Suprapubic skin (tissue), 4 donors: ENCODE measurements at regions not wholly inside any gene's neighbourhood (a gene's known extent, or its start where the extent isn't known, plus 50 kb on each side); places are given as distances from the start of the nearest gene placed in this dataset.

Experiments
- DNase-seq, 2 donors: peaks; one replicate each; pipeline ENCODE4 v3.0.0-alpha.2; 2019; ENCODE audit warnings: low spot score in 2 of 2
- H3K27ac ChIP-seq: fragments of 200-600 bp; sonication (generic); one replicate; pipeline ENCODE4 v1.5.1; 2019
- H3K27me3 ChIP-seq: fragments of 200-600 bp; sonication (generic); one replicate; pipeline ENCODE4 v1.5.1; 2019
- H3K36me3 ChIP-seq: fragments of 200-600 bp; sonication (generic); one replicate; pipeline ENCODE4 v1.5.1; 2019
- H3K4me1 ChIP-seq: fragments of 200-600 bp; sonication (generic); one replicate; pipeline ENCODE4 v1.5.1; 2019
- H3K4me3 ChIP-seq: fragments of 200-600 bp; sonication (generic); one replicate; pipeline ENCODE4 v1.5.1; 2019; ENCODE audit warnings: mild to moderate bottlenecking
- H3K9me3 ChIP-seq: fragments of 200-600 bp; sonication (generic); one replicate; pipeline ENCODE4 v1.5.1; 2019
- EP300 ChIP-seq: sonication (generic); formaldehyde crosslinking; IDR thresholded peaks from one replicate; pipeline ENCODE4 v1.6.1; 2017; ENCODE audit warnings: antibody characterized with exemption
- POLR2A ChIP-seq, 2 donors: fragments of 450-650 bp; IDR thresholded peaks; one replicate each; pipeline ENCODE4 v1.6.1; 2017; ENCODE audit warnings: antibody characterized with exemption in 2 of 2, mild to moderate bottlenecking in 2 of 2, moderate library complexity in 2 of 2
- POLR2AphosphoS5 ChIP-seq, 3 donors: sonication (generic); formaldehyde crosslinking; IDR thresholded peaks; one replicate each; pipeline ENCODE4 v1.6.1; 2017; ENCODE audit warnings: antibody characterized with exemption in 3 of 3
- WGBS: methylation state at CpG from one replicate; pipeline ENCODE4 v1.1.5; 2018; 5-methylcytosine and 5-hydroxymethylcytosine counted together
- TF ChIP-seq, protein P1 (sequence below), 2 donors: fragments of 200-600 bp in 1 of 2; fragments of 450-650 bp in 1 of 2; sonication (generic) in 1 of 2; IDR thresholded peaks; one replicate each; pipeline ENCODE4 v1.5.1; 2016 to 2019; ENCODE audit warnings: antibody characterized with exemption in 2 of 2, mild to moderate bottlenecking in 1 of 2, moderate library complexity in 1 of 2

- no peak for DNase-seq
Measured at GRCh38 chr5:93267736-93268135, 313.3 kb downstream of the NR2F1-AS1 start.

DNA sequence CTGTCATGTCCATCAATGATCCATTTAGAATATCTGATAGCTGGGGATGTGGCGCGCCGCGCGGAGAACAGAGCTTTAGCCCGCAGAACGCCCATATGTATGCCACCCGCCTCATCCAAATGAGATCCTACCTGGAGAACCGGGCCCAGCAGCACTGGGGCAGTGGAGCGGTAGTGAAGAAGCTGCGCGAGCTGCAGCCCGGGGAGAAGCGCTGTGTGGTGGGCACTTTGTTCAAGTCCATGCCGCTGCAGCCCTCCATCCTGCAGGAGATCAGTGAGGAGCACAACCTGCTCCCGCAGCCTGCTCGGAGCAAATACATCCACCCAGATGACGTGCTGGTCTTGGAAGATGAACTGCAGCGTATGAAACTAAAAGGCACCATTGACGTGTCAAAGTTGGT is 313.7 kb downstream of the NR2F1-AS1 start:
- TF ChIP-seq, protein P1, sequence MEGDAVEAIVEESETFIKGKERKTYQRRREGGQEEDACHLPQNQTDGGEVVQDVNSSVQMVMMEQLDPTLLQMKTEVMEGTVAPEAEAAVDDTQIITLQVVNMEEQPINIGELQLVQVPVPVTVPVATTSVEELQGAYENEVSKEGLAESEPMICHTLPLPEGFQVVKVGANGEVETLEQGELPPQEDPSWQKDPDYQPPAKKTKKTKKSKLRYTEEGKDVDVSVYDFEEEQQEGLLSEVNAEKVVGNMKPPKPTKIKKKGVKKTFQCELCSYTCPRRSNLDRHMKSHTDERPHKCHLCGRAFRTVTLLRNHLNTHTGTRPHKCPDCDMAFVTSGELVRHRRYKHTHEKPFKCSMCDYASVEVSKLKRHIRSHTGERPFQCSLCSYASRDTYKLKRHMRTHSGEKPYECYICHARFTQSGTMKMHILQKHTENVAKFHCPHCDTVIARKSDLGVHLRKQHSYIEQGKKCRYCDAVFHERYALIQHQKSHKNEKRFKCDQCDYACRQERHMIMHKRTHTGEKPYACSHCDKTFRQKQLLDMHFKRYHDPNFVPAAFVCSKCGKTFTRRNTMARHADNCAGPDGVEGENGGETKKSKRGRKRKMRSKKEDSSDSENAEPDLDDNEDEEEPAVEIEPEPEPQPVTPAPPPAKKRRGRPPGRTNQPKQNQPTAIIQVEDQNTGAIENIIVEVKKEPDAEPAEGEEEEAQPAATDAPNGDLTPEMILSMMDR (IDR thresholded peaks at IDR 0.05), result no peak
- TF ChIP-seq POLR2A (IDR thresholded peaks at IDR 0.05) (no peak), POLR2AphosphoS5 (IDR thresholded peaks at IDR 0.05) (no peak), EP300 (no peak)
- H3K27me3 ChIP-seq, result no peaks in the 10 kb centered on the region
- no peak overlapping the region for H3K4me3 ChIP-seq
- H3K9me3 ChIP-seq, result no peaks in the 10 kb centered on the region
- 97% methylated on average over 19 of the region's 20 CpGs for WGBS
- no peaks in the 10 kb centered on the region for H3K36me3 ChIP-seq
- DNase-seq, result no peak
- no peak overlapping the region for H3K27ac ChIP-seq
- no peaks in the 10 kb centered on the region for H3K4me1 ChIP-seq

More at GRCh38 chr5:93267736-93268135, 313.3 kb downstream of the NR2F1-AS1 start:
- Histone ChIP-seq H3K9me3 (no peaks in the 10 kb centered on the region), H3K4me1 (no peaks in the 10 kb centered on the region), H3K27me3 (no peaks in the 10 kb centered on the region), H3K36me3 (no peaks in the 10 kb centered on the region), H3K4me3 (no peak overlapping the region), H3K27ac (no peak overlapping the region)
- 95% methylated on average over 13 of the region's 13 CpGs for WGBS
- TF ChIP-seq EP300, result no peak
- no peak for TF ChIP-seq POLR2A (IDR thresholded peaks at IDR 0.05)
- no peak for TF ChIP-seq POLR2AphosphoS5 (IDR thresholded peaks at IDR 0.05)
- TF ChIP-seq, protein P1 (IDR thresholded peaks at IDR 0.05), result no peak

DNA sequence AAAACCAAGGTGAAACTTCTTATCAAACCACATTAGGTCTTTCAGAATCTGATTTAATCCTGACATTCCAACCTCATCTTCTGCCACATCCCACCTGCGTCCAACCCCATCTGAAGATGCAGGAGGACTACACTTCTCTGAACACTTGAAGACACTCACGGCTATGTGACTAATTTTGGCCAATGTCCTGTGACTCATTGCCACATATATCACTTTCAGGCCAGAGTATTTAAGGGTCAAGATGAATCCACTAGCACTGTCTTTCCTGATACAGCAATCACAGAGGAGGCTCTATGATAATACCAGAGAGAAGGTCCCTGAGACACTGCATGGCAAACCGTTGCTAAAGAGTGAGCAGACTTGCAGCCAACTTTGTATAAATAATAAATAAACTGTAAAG is 323.4 kb downstream of the NR2F1-AS1 start:
- TF ChIP-seq EP300 (no peak), POLR2AphosphoS5 (IDR thresholded peaks at IDR 0.05) (no peak), POLR2A (IDR thresholded peaks at IDR 0.05) (no peak)
- TF ChIP-seq, protein P1 (IDR thresholded peaks at IDR 0.05), result no peak
- H3K27me3 ChIP-seq, result no peaks in the 10 kb centered on the region
- WGBS, result 93% methylated on average over 3 of the region's 3 CpGs

DNA sequence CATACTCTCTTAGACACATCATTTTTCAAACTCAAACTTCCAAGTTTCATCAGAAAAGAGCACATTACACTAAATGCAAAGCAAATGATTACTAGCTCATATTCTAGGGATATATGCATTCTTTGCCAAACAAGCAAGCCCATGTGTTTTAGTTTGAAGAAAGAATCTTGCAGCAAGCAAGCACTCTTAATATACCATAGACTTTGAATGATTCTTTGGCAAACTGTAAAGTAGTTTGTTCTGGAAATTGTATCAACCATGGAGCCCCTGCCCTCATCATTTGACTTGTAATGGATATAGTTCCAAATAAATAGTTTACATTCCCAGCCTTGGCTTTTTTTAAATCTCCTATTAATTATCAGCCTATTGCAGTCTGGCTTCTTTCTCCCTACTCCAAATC is 325.2 kb downstream of the NR2F1-AS1 start:
- no peak overlapping the region for H3K4me3 ChIP-seq
- H3K9me3 ChIP-seq, result no peaks in the 10 kb centered on the region
- TF ChIP-seq POLR2AphosphoS5 (IDR thresholded peaks at IDR 0.05) (no peak), EP300 (no peak), POLR2A (IDR thresholded peaks at IDR 0.05) (no peak)
- TF ChIP-seq, protein P1 (IDR thresholded peaks at IDR 0.05), result no peak
- DNase-seq, result no peak
- no peak overlapping the region for H3K27ac ChIP-seq
- H3K4me1 ChIP-seq, result no peaks in the 10 kb centered on the region
- H3K27me3 ChIP-seq, result no peaks in the 10 kb centered on the region
- no peaks in the 10 kb centered on the region for H3K36me3 ChIP-seq

More for the DNA sequence above, 323.4 kb downstream of the NR2F1-AS1 start:
- DNase-seq, result no peak
- Histone ChIP-seq H3K4me3 (no peak overlapping the region), H3K4me1 (no peaks in the 10 kb centered on the region), H3K9me3 (no peaks in the 10 kb centered on the region), H3K36me3 (no peaks in the 10 kb centered on the region), H3K27ac (no peak overlapping the region)

GRCh38 chr5:93252165-93252564 is 328.9 kb downstream of the NR2F1-AS1 start:
- no peaks in the 10 kb centered on the region for H3K27me3 ChIP-seq
- 91% methylated on average over 4 of the region's 4 CpGs for WGBS

More at GRCh38 chr5:93252165-93252564, 328.9 kb downstream of the NR2F1-AS1 start:
- no peak overlapping the region for H3K27ac ChIP-seq
- DNase-seq, result no peak
- no peak overlapping the region for H3K4me3 ChIP-seq
- no peaks in the 10 kb centered on the region for H3K9me3 ChIP-seq
- no peaks in the 10 kb centered on the region for H3K36me3 ChIP-seq
- H3K4me1 ChIP-seq, result no peaks in the 10 kb centered on the region
- TF ChIP-seq, protein P1 (IDR thresholded peaks at IDR 0.05), result no peak
- TF ChIP-seq POLR2AphosphoS5 (IDR thresholded peaks at IDR 0.05) (no peak), POLR2A (IDR thresholded peaks at IDR 0.05) (no peak), EP300 (no peak)
